Mononuclear cell (primary cell): ENCODE measurements at regions not wholly inside any gene's neighbourhood (a gene's known extent, or its start where the extent isn't known, plus 50 kb on each side); places are given as distances from the start of the nearest gene placed in this dataset.
"Not testable (repeated sequence)": the region's sequence is repeated elsewhere in the genome, so short reads cannot be mapped to it uniquely, and the experiment has no call there.

Experiments used
- H3K27me3 ChIP-seq: 2 replicates; pipeline ENCODE4 v1.6.0; 2011; ENCODE audit warnings: low read length, control low read depth; ENCODE audit not compliant: insufficient read depth
- H3K4me1 ChIP-seq: 2 replicates; pipeline ENCODE4 v1.5.1; 2011; ENCODE audit warnings: mild to moderate bottlenecking, low read length, control low read depth; ENCODE audit not compliant: insufficient read depth
- H3K4me3 ChIP-seq: 2 replicates; pipeline ENCODE4 v1.5.1; 2011; ENCODE audit warnings: mild to moderate bottlenecking, low read length, moderate library complexity
- H3K9me3 ChIP-seq: 2 replicates; pipeline ENCODE4 v1.5.1; 2011; ENCODE audit warnings: low read depth, mild to moderate bottlenecking, control low read depth, low read length

GRCh38 chr11:67802623-67803022, 128.2 kb upstream of the ALDH3B2 start:
- not testable (repeated sequence) for H3K27me3 ChIP-seq, H3K4me3 ChIP-seq, H3K9me3 ChIP-seq
- H3K4me1 ChIP-seq: peaks cover 11% of the 10 kb centered on the region

GRCh38 chr11:67801397-67801796, 127.0 kb upstream of the ALDH3B2 start:
- H3K4me1 ChIP-seq, H3K4me3 ChIP-seq, H3K27me3 ChIP-seq, H3K9me3 ChIP-seq: not testable (repeated sequence)

DNA sequence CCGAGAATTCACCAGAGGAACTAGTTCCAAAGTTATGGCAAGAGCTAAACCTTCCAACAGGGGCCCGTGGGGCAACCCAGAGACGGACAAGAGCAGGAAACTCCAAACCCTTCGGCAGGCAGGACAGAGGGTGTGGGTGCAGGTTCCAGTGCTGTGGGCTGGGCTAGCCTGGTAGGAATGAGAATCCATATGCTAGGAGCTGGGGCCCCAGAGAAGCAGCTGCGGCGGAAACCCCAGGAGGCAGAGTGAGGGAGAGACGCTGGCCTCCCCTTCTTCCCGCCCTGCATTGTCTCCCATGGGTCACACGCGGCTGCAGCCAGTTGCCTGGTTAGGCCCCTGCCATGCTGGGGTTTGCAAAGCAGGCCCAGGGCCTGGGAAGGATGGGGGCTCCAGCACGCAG, 126.2 kb upstream of the ALDH3B2 start:
- H3K4me1 ChIP-seq, H3K27me3 ChIP-seq, H3K9me3 ChIP-seq, H3K4me3 ChIP-seq: not testable (repeated sequence)

GRCh38 chr11:67799808-67800207, 125.4 kb upstream of the ALDH3B2 start:
- not testable (repeated sequence) for H3K4me3 ChIP-seq, H3K27me3 ChIP-seq

GRCh38 chr11:67797726-67798521, 123.5 kb upstream of the ALDH3B2 start:
- not testable (repeated sequence) for H3K27me3 ChIP-seq, H3K4me1 ChIP-seq, H3K4me3 ChIP-seq, H3K9me3 ChIP-seq

More at GRCh38 chr11:67799808-67800207, 125.4 kb upstream of the ALDH3B2 start:
- H3K4me1 ChIP-seq, H3K9me3 ChIP-seq: not testable (repeated sequence)

- Histone ChIP-seq H3K27me3 (no peaks in the 10 kb centered on the region), H3K4me1 (no peaks in the 10 kb centered on the region), H3K4me3 (no peak overlapping the region), H3K9me3 (no peaks in the 10 kb centered on the region)
These were observed 121.3 kb upstream of the ALDH3B2 start for GRCh38 chr11:67795746-67796145.

- not testable (repeated sequence) for H3K27me3 ChIP-seq, H3K4me3 ChIP-seq, H3K4me1 ChIP-seq, H3K9me3 ChIP-seq
These were observed 119.3 kb upstream of the ALDH3B2 start for GRCh38 chr11:67793750-67794149.

GRCh38 chr11:67792273-67792990, 118.0 kb upstream of the ALDH3B2 start:
- not testable (repeated sequence) for H3K4me3 ChIP-seq, H3K4me1 ChIP-seq, H3K27me3 ChIP-seq, H3K9me3 ChIP-seq

DNA sequence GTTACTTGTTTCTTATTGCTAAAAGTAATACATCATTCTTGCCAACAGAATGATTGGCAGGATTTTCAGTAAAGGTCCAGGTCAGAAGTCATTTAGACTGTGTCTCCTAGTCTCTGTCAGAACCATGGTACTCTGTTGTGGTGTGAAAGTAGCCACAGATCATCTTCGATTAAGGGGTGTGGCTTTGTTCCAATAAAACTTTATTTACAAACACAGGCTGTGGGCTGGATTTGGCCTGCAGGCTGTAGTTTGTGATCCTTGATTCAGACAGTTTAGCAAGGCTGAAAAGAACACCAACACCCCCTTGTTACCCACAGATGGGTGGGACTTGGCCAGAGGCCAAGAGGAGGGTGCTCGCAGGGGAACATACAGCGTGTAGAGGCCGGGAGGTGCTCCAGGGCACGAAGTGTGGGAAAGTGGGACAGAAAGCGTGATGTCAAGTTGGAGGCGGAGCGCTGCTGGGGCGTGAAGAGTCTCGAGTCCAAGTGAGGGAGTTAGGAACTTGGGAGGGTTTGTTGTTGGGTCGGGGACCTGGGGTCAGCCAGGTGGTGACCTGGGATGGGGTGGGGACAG, 117.3 kb upstream of the ALDH3B2 start:
- H3K4me1 ChIP-seq, H3K4me3 ChIP-seq: not testable (repeated sequence)

GRCh38 chr11:67788341-67788695, 113.9 kb upstream of the ALDH3B2 start:
- not testable (repeated sequence) for H3K9me3 ChIP-seq, H3K4me3 ChIP-seq, H3K27me3 ChIP-seq, H3K4me1 ChIP-seq

More for the DNA sequence above, 117.3 kb upstream of the ALDH3B2 start:
- not testable (repeated sequence) for H3K9me3 ChIP-seq, H3K27me3 ChIP-seq

GRCh38 chr11:67787681-67788340, 113.4 kb upstream of the ALDH3B2 start:
- not testable (repeated sequence) for H3K4me1 ChIP-seq, H3K9me3 ChIP-seq, H3K4me3 ChIP-seq, H3K27me3 ChIP-seq

- H3K4me3 ChIP-seq, H3K27me3 ChIP-seq: not testable (repeated sequence)
These were observed 107.5 kb upstream of the ALDH3B2 start for GRCh38 chr11:67781967-67782366.

DNA sequence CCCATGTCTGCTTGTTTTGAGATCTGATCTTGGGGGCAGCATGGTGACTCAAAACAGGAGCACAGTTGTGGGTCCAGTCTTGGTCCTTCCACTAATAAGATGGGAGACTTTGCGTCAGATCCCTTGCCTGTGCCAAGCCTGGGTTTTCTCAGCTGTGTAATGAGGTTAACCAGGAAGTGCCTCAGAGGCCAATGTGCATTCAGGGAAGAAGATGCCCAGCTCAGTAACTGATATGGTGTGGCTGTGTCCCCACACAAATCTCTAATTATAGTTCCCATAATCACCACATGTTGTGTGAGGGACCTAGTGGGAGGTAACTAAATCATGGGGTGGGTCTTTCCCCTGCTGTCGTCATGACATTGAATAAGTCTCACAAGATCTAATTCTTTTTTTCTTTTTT, 107.1 kb upstream of the ALDH3B2 start:
- H3K9me3 ChIP-seq, H3K27me3 ChIP-seq, H3K4me3 ChIP-seq: not testable (repeated sequence)
- H3K4me1 ChIP-seq: peaks cover 18% of the 10 kb centered on the region

More at GRCh38 chr11:67781967-67782366, 107.5 kb upstream of the ALDH3B2 start:
- not testable (repeated sequence) for H3K9me3 ChIP-seq
- peaks cover 15% of the 10 kb centered on the region for H3K4me1 ChIP-seq

DNA sequence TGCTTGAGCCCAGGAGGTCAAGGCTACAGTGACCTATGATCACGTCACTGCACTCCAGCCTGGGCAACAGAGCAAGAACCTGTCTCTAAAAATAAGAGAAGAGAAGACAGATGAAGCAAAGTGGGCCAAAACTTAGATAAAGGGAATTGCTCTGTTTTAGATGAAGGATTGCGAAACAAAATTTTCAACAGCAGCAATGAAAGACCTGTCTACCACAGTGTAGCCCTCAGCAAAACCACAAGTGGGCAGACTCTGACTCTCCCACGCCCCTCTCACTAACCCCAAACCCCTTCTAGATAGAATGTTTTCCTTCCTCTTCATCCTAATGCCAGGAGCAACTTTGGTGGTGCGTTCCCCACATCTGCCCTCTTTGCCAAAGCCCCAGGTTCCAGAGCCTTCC, 105.6 kb upstream of the ALDH3B2 start:
- peaks cover 25% of the 10 kb centered on the region for H3K4me1 ChIP-seq
- no peaks in the 10 kb centered on the region for H3K9me3 ChIP-seq
- H3K27me3 ChIP-seq: no peaks in the 10 kb centered on the region
- H3K4me3 ChIP-seq: no peak overlapping the region

GRCh38 chr11:67779189-67779875, 104.9 kb upstream of the ALDH3B2 start:
- not testable (repeated sequence) for H3K27me3 ChIP-seq, H3K9me3 ChIP-seq, H3K4me3 ChIP-seq
- H3K4me1 ChIP-seq: peaks cover 25% of the 10 kb centered on the region
